Mesothelial cell of epicardium (in vitro differentiated cells): ENCODE measurements at regions not wholly inside any gene's neighbourhood (a gene's known extent, or its start where the extent isn't known, plus 50 kb on each side); places are given as distances from the start of the nearest gene placed in this dataset.

Experiments used
- DNase-seq, 2 experiments: peaks; one replicate each; pipeline ENCODE4 v3.0.0; 2021; ENCODE audit warnings: low spot score in 2 of 2; ENCODE audit not compliant: unreplicated experiment in 2 of 2
- H3K27ac Mint-ChIP-seq: 2 replicates; pipeline ENCODE4 v1.8.0; 2021; ENCODE audit warnings: mixed read lengths
- H3K27me3 Mint-ChIP-seq: 2 replicates; pipeline ENCODE4 v1.8.0; 2021; ENCODE audit warnings: low read depth, mixed read lengths
- H3K36me3 Mint-ChIP-seq: 2 replicates; pipeline ENCODE4 v1.8.0; 2021; ENCODE audit warnings: mixed read lengths
- H3K4me1 Mint-ChIP-seq: 2 replicates; pipeline ENCODE4 v1.8.0; 2021; ENCODE audit warnings: mixed read lengths
- H3K4me3 Mint-ChIP-seq: 2 replicates; pipeline ENCODE4 v1.8.0; 2021; ENCODE audit warnings: mild to moderate bottlenecking, moderate library complexity, mixed read lengths
- H3K9me3 Mint-ChIP-seq: 2 replicates; pipeline ENCODE4 v1.8.0; 2021; ENCODE audit warnings: mixed read lengths
- TF ChIP-seq, protein P1 (sequence below): fragments of 200-600 bp; sonication (generic); IDR thresholded peaks from one replicate; pipeline ENCODE4 v1.5.0; 2021; ENCODE audit warnings: antibody characterized with exemption; ENCODE audit not compliant: unreplicated experiment

GRCh38 chr4:177706916-177707315, 264.7 kb upstream of the AGA start:
- no peaks in the 10 kb centered on the region for H3K4me1 Mint-ChIP-seq
- no peak overlapping the region for H3K4me3 Mint-ChIP-seq
- no peak for DNase-seq
- no peak overlapping the region for H3K27ac Mint-ChIP-seq
- H3K9me3 Mint-ChIP-seq: peaks cover 11% of the 10 kb centered on the region
- H3K27me3 Mint-ChIP-seq: no peaks in the 10 kb centered on the region
- TF ChIP-seq, protein P1, sequence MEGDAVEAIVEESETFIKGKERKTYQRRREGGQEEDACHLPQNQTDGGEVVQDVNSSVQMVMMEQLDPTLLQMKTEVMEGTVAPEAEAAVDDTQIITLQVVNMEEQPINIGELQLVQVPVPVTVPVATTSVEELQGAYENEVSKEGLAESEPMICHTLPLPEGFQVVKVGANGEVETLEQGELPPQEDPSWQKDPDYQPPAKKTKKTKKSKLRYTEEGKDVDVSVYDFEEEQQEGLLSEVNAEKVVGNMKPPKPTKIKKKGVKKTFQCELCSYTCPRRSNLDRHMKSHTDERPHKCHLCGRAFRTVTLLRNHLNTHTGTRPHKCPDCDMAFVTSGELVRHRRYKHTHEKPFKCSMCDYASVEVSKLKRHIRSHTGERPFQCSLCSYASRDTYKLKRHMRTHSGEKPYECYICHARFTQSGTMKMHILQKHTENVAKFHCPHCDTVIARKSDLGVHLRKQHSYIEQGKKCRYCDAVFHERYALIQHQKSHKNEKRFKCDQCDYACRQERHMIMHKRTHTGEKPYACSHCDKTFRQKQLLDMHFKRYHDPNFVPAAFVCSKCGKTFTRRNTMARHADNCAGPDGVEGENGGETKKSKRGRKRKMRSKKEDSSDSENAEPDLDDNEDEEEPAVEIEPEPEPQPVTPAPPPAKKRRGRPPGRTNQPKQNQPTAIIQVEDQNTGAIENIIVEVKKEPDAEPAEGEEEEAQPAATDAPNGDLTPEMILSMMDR: no peak
- no peaks in the 10 kb centered on the region for H3K36me3 Mint-ChIP-seq

DNA sequence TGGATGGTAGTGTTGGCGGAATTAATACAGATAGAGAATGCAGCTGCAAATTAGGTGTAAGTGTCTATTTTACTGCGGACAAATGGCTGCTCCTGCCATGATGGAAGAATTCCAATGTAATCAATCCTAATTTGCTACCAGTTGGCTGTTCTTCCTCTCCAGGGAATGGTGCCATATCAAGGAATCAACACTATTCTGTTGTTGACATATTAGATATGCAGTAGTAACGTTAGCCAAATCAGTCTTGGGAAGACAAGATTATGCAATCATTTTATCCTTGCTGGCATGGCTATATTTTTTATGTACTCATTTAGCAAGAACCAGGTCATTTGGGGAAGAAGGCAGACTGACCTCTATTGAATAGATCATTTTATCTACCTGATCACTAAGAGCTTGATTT, 271.2 kb upstream of the AGA start:
- H3K9me3 Mint-ChIP-seq: no peaks in the 10 kb centered on the region
- no peak overlapping the region for H3K27ac Mint-ChIP-seq
- TF ChIP-seq, protein P1: no peak
- no peak overlapping the region for H3K4me3 Mint-ChIP-seq
- no peaks in the 10 kb centered on the region for H3K36me3 Mint-ChIP-seq
- no peaks in the 10 kb centered on the region for H3K27me3 Mint-ChIP-seq
- no peak for DNase-seq
- H3K4me1 Mint-ChIP-seq: no peaks in the 10 kb centered on the region

DNA sequence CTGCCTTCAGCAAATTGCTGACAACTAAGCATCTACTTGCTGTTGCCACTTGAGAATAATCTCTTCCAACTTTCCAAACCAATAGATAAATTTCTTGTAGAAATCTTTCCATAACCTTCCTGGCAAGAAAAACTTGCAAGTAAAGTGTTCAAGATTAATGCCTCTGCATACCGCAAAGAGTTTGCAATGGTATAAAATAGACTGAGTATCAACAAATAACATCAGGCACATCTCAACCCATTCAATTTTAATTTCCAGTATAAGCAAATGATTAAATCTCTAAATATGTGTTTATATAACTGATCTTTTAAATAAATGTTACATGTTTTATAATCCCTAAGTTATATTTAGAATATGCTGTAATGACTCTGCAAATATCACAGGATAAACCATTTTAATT, 275.2 kb upstream of the AGA start:
- Mint-ChIP-seq H3K4me3 (no peak overlapping the region), H3K4me1 (no peaks in the 10 kb centered on the region), H3K9me3 (peaks cover 3% of the 10 kb centered on the region), H3K36me3 (no peaks in the 10 kb centered on the region), H3K27ac (no peak overlapping the region), H3K27me3 (no peaks in the 10 kb centered on the region)
- no peak for DNase-seq
- TF ChIP-seq, protein P1: no peak

GRCh38 chr4:177718514-177718913, 276.3 kb upstream of the AGA start:
- TF ChIP-seq, protein P1: no peak
- Mint-ChIP-seq H3K36me3 (no peaks in the 10 kb centered on the region), H3K4me1 (no peaks in the 10 kb centered on the region), H3K27ac (no peak overlapping the region), H3K9me3 (peaks cover 3% of the 10 kb centered on the region), H3K4me3 (no peak overlapping the region), H3K27me3 (no peaks in the 10 kb centered on the region)
- DNase-seq: no peak

DNA sequence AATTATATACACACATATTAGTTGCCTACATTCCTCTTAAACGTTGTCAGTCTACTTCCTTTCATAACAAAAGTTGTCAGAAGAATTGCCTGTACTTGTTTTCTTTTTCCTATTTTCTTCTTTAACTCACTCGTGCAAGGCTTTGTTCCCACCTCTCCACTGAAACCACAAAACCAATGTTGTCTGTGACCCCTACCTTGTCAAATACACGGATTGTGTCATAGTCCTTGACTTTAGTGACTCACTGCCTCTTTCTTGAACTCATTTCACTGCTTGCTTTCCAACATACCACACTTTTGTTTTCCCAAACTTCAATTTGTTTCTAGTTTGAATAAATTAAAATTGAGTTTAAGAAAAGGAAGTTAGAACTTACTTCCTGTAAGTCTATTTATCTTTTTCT, 283.9 kb upstream of the AGA start:
- H3K36me3 Mint-ChIP-seq: no peaks in the 10 kb centered on the region
- no peak overlapping the region for H3K27ac Mint-ChIP-seq
- TF ChIP-seq, protein P1: no peak
- DNase-seq: no peak
- H3K27me3 Mint-ChIP-seq: no peaks in the 10 kb centered on the region
- H3K9me3 Mint-ChIP-seq: peaks cover 3% of the 10 kb centered on the region
- no peak overlapping the region for H3K4me3 Mint-ChIP-seq
- no peaks in the 10 kb centered on the region for H3K4me1 Mint-ChIP-seq
